Chondrocyte (in vitro differentiated cells): ENCODE measurements at regions not wholly inside any gene's neighbourhood (a gene's known extent, or its start where the extent isn't known, plus 50 kb on each side); places are given as distances from the start of the nearest gene placed in this dataset.

ENCODE experiments used
- DNase-seq: peaks from one replicate; pipeline ENCODE4 v3.0.0; 2021; ENCODE audit warnings: mixed read lengths, low spot score
- H3K27ac Mint-ChIP-seq: one replicate; pipeline ENCODE4 v1.8.0; 2021; ENCODE audit warnings: mild to moderate bottlenecking, moderate library complexity, mixed read lengths; ENCODE audit not compliant: unreplicated experiment
- H3K27me3 Mint-ChIP-seq: 2 replicates; pipeline ENCODE4 v1.8.0; 2021; ENCODE audit warnings: low read depth, mixed read lengths
- H3K36me3 Mint-ChIP-seq: 2 replicates; pipeline ENCODE4 v1.8.0; 2021; ENCODE audit warnings: low read depth, mixed read lengths
- H3K4me1 Mint-ChIP-seq: 2 replicates; pipeline ENCODE4 v1.8.0; 2021; ENCODE audit warnings: low read depth, mild to moderate bottlenecking, mixed read lengths
- H3K4me3 Mint-ChIP-seq: one replicate; pipeline ENCODE4 v1.8.0; 2021; ENCODE audit warnings: mild to moderate bottlenecking, moderate library complexity, mixed read lengths; ENCODE audit not compliant: unreplicated experiment
- H3K9me3 Mint-ChIP-seq: 2 replicates; pipeline ENCODE4 v1.8.0; 2021; ENCODE audit warnings: low read depth, mixed read lengths
- TF ChIP-seq, protein P1 (sequence below): fragments of 200-600 bp; sonication (generic); IDR thresholded peaks from 2 replicates; pipeline ENCODE4 v1.5.0; 2021; ENCODE audit warnings: antibody characterized with exemption, mild to moderate bottlenecking, moderate library complexity

DNA sequence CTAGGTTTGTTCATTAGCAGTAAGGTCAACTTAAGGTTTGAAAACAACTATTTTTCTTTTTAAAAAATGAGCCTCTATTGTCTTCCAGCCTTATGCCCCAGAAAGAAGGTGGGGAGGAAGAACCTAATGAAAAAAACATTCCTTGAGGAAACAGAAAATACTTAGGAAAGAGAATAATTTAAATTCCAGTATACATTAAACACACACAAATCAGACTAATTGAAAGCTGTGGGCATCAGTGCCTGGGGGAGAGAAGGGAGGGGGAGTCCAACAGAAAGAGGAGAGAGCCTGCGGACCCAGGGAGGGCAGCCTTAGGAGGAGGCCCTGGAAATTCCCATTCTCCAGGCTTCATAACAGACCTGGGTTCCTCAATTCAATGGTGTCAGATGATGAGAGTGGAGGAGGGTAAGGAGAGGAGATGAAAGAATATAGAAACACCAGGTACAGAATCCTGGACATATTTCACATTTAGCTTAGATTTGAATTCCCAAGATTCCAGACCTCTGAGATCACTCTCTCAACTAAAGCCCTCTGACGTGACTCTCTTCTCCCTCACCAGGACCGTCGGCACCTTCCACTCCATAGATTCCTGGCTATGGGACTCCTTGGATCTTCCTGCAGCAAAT lies 320.5 kb upstream of the UMPS start:
- DNase-seq = no peak
- no peaks in the 10 kb centered on the region for H3K27me3 Mint-ChIP-seq

DNA sequence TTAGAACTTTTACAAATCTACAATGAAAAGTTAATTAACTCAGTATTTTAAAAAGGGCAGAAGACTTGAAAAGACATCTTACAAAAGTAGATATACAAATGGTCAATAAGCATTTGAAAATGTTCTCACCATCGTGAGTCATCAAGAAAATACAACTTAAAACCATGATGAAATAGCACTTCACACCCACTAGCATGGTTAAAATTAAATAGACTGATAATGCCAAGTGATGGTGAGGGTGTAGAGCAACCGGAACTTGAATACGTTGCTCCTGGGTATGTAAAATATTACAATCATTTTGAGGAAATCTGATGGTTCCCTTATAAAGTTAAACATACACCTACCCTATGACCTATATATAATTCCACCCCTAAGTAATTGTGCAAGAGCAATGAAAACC lies 319.8 kb upstream of the UMPS start:
- peaks cover 4% of the 10 kb centered on the region for H3K9me3 Mint-ChIP-seq
- no peak for DNase-seq
- peaks cover 26% of the 10 kb centered on the region for H3K4me1 Mint-ChIP-seq
- H3K27ac Mint-ChIP-seq = peak overlapping the region; percentile 72
- peaks cover 23% of the 10 kb centered on the region for H3K36me3 Mint-ChIP-seq
- no peaks in the 10 kb centered on the region for H3K27me3 Mint-ChIP-seq
- H3K4me3 Mint-ChIP-seq = no peak overlapping the region
- TF ChIP-seq, protein P1, sequence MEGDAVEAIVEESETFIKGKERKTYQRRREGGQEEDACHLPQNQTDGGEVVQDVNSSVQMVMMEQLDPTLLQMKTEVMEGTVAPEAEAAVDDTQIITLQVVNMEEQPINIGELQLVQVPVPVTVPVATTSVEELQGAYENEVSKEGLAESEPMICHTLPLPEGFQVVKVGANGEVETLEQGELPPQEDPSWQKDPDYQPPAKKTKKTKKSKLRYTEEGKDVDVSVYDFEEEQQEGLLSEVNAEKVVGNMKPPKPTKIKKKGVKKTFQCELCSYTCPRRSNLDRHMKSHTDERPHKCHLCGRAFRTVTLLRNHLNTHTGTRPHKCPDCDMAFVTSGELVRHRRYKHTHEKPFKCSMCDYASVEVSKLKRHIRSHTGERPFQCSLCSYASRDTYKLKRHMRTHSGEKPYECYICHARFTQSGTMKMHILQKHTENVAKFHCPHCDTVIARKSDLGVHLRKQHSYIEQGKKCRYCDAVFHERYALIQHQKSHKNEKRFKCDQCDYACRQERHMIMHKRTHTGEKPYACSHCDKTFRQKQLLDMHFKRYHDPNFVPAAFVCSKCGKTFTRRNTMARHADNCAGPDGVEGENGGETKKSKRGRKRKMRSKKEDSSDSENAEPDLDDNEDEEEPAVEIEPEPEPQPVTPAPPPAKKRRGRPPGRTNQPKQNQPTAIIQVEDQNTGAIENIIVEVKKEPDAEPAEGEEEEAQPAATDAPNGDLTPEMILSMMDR = no peak

More for the DNA sequence above, 320.5 kb upstream of the UMPS start:
- TF ChIP-seq, protein P1 = no peak
- Mint-ChIP-seq H3K4me3 (no peak overlapping the region), H3K4me1 (peaks cover 26% of the 10 kb centered on the region), H3K9me3 (peaks cover 4% of the 10 kb centered on the region), H3K36me3 (peaks cover 24% of the 10 kb centered on the region), H3K27ac (peak overlapping the region; percentile 72)

DNA sequence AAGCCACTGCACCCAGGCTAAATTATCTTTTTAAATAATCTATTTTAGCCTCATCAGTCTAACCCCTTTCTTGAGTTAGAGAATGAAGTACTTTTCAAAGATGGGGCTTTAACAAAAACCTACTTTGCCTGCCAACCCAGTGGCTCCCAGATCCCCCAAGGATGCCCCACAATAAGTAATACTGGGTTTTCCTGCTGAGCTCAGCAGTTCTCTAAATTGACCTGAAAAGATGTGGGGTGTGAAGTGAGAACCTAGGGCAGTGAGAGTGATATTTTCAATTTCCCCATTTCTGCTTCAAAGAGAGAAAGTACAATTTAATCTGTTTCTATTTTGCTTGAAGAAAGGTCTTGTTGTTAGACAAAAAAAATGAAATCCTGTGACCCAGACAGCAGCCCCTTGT lies 318.5 kb upstream of the UMPS start:
- Mint-ChIP-seq H3K9me3 (peaks cover 4% of the 10 kb centered on the region), H3K4me1 (peaks cover 26% of the 10 kb centered on the region), H3K36me3 (peaks cover 26% of the 10 kb centered on the region), H3K4me3 (no peak overlapping the region), H3K27me3 (no peaks in the 10 kb centered on the region), H3K27ac (no peak overlapping the region)
- TF ChIP-seq, protein P1 = no peak
- no peak for DNase-seq

DNA sequence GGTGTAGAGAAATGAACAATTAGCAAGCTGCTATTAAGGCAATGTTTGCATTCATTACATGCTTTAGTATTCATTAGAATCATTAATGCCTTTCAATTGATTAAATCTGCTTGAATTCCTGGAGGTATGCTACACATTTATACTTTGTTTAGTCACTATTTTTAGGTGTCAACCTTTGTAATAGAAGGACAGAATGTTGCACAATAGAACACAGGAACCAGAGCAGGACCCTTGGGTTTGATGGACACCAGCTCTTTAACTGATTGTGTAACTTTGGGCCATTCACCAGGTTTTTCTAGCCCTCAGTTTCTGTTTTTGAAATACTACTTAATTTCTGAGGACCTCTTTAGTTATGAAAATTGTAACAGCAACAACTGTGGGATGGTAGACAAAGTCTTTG lies 317.6 kb upstream of the UMPS start:
- Mint-ChIP-seq H3K27me3 (no peaks in the 10 kb centered on the region), H3K36me3 (peaks cover 28% of the 10 kb centered on the region), H3K4me1 (peaks cover 20% of the 10 kb centered on the region), H3K27ac (no peak overlapping the region), H3K4me3 (no peak overlapping the region), H3K9me3 (peaks cover 4% of the 10 kb centered on the region)
- DNase-seq = no peak
- TF ChIP-seq, protein P1 = no peak

DNA sequence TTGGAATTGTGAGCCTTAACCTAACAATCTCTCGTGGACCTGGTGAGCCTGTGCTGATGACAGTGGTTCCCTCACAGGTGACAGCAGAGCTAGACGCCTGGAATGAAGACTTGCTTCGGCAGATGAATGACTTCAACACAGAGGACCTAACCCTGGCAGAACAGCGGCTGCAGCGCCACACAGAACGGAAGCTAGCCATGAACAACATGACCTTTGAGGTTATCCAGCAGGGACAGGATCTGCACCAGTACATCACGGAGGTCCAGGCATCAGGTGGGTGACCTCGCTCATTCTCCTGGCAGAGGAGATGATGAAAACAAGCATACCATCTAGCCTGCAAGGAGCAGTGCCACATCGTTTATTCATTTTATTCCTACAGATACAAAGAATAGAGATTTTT lies 316.9 kb upstream of the UMPS start:
- peaks cover 19% of the 10 kb centered on the region for H3K4me1 Mint-ChIP-seq
- H3K27me3 Mint-ChIP-seq = no peaks in the 10 kb centered on the region
- no peak overlapping the region for H3K4me3 Mint-ChIP-seq
- H3K27ac Mint-ChIP-seq = no peak overlapping the region
- H3K9me3 Mint-ChIP-seq = peaks cover 4% of the 10 kb centered on the region
- TF ChIP-seq, protein P1 = no peak
- DNase-seq = no peak
- H3K36me3 Mint-ChIP-seq = peaks cover 29% of the 10 kb centered on the region
